Suppressor macrophage (primary cell): ENCODE measurements at regions not wholly inside any gene's neighbourhood (a gene's known extent, or its start where the extent isn't known, plus 50 kb on each side); places are given as distances from the start of the nearest gene placed in this dataset.
"Not testable (repeated sequence)": the region's sequence is repeated elsewhere in the genome, so short reads cannot be mapped to it uniquely, and the experiment has no call there.

ENCODE experiments used
- DNase-seq, 4 experiments: peaks; one replicate each; pipeline ENCODE4 v3.0.0-alpha.2; 2020 to 2022

GRCh38 chr5:74459984-74460383 lies 180.5 kb downstream of the ENC1 start:
- DNase-seq = no peak

- DNase-seq = no peak
These were observed 182.7 kb downstream of the ENC1 start for GRCh38 chr5:74457876-74458275.

- no peak for DNase-seq
These were observed 186.1 kb downstream of the ENC1 start for GRCh38 chr5:74454263-74455030.

- DNase-seq = peak; percentile 57 to 79 (median 76)
These were observed 187.7 kb downstream of the ENC1 start for GRCh38 chr5:74452856-74453255.

GRCh38 chr5:74450095-74450494 lies 190.4 kb downstream of the ENC1 start:
- DNase-seq = no peak

DNA sequence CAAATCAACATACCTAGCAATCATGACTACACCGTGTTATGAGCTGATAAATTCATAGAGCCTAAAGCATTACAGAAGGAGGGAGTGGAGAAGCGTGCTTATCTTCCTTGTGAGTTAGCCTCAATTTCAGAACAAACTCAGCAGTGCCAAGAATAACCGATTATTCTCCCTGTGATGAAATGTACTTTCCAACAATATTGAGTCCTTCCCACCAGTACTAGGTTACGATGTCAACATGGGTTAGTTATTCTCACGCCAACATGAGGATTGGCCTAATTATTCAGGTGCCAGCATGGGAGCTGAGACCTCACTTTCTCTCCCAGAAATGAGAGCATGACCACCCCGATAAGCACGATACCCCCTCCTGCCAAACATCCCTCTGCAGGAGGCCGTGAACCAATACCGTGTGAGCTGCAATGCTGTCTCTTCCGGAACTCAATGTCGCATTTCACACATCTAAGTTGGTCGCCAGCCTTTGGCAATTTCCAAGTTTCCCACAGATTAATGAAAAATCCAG lies 193.7 kb downstream of the ENC1 start:
- no peak for DNase-seq

DNA sequence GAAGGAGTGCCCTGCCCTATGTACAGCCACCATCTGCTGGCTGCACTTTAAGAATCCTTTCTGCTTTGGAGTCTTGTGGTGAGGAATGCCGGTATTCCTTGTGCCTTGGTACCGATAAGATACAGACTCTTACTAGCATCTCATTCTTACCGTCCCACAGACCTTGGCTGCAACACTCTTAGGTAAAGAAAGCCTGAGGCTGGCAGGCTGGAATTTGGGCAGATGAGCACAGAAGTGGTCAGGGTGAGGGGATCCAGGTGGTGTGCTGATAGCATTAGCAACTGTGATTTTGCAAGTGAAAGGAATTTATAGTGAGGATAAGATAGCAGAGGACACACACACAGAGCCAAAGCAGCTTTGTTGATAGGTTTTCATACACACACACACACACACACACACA lies 198.1 kb downstream of the ENC1 start:
- no peak for DNase-seq

GRCh38 chr5:74441616-74442015 lies 198.9 kb downstream of the ENC1 start:
- no peak for DNase-seq

DNA sequence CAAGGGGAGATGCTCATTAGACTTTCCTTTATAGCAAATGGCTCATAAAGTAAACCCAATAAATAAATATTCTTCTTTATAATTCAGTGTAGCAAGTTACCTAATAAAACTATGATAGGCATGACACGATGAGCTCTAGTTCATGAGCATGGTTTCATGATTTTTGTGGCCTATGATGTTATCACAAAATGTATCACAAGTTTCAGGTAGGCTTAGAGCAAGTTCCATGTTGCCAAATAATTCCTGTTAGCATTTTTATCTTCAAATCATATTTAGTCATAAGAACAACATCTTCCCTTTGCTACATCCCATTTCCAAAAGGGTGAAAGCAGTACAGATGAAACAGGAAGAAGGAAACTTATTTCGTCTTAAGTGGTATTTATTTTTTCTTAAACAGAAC lies 200.2 kb downstream of the ENC1 start:
- no peak for DNase-seq

DNA sequence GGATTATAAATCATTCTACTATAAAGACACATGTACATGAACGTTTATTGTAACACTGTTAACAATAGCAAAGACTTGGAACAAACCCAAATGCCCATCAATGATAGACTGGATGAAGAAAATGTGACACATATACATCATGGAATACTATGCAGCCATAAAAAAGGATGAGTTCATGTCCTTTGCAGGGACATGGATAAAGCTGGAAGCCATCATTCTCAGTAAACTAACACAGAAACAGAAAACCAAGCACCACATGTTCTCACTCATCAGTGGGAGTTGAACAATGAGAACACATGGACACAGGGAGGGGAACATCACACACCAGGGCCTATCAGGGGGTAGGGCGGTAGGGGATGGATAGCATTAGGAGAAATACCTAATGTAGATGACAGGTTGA lies 202.7 kb downstream of the ENC1 start:
- DNase-seq = not testable (repeated sequence)

DNA sequence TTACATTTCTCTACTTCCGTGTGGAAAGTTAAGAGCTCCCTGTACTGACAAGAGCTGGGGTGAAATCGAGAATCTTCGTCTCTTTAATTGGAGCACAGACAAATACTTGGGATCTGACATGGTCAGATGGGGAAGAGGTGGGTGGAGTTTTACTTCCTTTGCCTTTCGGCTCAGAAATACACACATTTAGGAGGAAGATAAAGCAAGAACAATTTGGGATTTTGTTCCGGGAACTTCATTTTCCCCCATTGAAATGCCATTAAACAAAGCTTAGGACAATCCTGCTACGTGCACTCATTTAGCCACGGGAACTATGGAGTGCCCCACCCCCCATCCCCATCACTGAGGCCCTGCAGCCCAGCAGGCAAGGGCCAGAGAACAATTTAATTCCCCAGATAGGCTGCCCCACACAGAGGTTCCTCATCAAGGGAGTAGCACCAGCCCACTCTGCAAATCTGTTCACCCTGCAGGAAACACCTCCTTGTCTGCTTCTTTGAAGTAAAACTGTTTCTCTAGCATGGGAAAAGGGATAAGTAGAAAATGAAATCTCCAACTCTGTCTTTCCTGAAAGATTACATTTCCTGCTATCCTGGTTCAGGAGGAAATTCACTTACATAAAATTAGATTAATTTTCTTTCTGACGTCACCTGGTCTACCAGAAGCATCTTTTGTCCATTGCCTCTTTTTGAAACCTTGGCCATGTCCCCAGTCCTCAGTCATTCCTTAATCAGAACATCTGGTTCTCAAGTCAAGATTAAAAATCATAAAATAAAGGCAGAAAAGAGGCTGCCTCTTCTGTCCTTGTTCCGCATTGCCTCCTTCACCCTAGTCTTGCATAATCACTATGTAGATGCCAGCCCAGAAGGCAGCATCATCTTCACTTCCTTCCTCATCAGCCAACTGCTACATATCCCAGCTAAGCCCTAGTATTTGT lies 206.4 kb downstream of the ENC1 start:
- peak; percentile 54 to 88 (median 78) for DNase-seq

GRCh38 chr5:74433255-74433895 lies 207.2 kb downstream of the ENC1 start:
- DNase-seq = peak; percentile 71 to 90 (median 80)

- DNase-seq = no peak
These were observed 207.8 kb downstream of the ENC1 start for GRCh38 chr5:74432721-74433120.

GRCh38 chr5:74432216-74432615 lies 208.3 kb downstream of the ENC1 start:
- peak; percentile 37 to 63 (median 51) for DNase-seq

DNA sequence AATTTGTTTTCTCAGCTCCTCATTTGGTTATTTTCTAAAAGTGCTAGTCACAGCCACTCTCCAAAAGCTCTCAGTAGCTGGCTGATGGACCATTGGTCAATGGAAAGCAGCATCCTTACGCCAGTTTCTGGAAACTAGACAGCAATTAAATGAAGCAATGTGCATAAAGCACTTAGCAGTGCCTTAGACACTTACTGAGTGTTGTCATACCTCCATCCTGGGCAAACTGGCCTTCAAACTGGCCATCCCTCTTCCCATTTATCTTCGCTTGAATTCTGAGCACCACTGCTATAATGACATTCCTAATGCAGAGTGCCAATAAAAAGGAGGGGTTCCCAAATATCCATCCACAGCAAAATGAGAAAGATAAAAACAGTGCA lies 209.2 kb downstream of the ENC1 start:
- no peak for DNase-seq

- DNase-seq = peak; percentile 34 to 77 (median 65)
These were observed 209.8 kb downstream of the ENC1 start for GRCh38 chr5:74430631-74431289.

- DNase-seq = no peak
These were observed 211.0 kb downstream of the ENC1 start for GRCh38 chr5:74429495-74429894.

GRCh38 chr5:74428876-74429275 lies 211.7 kb downstream of the ENC1 start:
- DNase-seq = no peak

GRCh38 chr5:74428275-74428674 lies 212.3 kb downstream of the ENC1 start:
- DNase-seq = no peak

DNA sequence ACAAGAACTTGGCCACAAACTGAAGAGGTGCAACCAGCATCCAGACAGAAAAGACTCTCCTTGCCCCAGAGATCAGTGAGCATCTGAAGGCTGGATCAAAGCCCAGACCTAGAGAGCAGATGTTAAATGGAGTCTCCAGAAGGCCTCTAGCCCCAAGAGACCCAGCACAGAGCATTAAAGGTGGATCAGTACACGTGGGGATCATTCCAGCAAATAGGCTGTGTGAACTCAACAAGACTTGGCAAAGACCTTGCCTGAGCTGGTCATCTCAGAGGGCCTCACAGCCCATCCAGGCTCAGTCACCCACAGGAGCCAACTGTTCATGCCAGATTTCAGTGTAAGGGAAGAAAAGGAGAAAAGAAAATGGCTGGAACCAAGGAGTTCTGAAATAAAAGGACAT lies 214.0 kb downstream of the ENC1 start:
- no peak for DNase-seq

DNA sequence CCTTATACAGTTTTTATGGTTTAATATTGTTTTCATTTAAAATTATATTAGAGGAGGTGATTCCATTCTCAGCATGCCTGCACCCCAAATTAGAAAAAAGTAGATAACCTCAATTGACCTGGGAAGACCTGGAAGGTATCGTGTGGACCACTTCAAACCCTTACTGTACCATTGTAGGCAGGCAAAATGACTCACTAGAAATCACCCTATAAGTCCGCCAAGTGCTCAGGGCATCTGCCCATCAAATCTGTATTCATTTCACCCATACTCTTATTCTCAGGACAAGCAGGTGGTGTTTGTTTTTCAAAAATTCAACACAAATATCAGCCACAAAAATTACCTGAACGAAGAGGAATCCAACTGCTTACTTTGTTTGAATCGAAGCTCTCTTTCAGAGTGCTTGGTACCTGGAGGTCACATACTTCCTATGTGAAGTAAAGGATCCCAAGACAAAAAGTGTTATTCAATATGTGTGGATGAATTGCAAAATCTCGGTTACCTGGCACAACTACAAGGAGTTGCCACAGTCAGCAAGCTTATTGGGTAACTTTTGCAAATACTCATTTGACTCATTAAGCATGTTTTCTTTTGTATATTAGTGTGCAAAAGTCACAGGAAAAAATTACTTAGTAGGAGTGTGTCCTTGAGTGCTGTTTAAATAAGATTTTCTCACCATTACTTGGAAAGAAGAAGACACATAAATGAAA lies 216.2 kb downstream of the ENC1 start:
- no peak for DNase-seq

- no peak for DNase-seq
These were observed 217.1 kb downstream of the ENC1 start for GRCh38 chr5:74423383-74423782.
